Esophagus muscularis mucosa (tissue), 4 donors: ENCODE measurements at regions not wholly inside any gene's neighbourhood (a gene's known extent, or its start where the extent isn't known, plus 50 kb on each side); places are given as distances from the start of the nearest gene placed in this dataset.

Experiments used
- DNase-seq: peaks from one replicate; pipeline ENCODE4 v3.0.0-alpha.2; 2017; ENCODE audit errors: extremely low spot score
- H3K27ac ChIP-seq, 4 donors: fragments of 200-600 bp; sonication (generic); replicated peaks in 1 of 4; 1 replicate in 3 of 4; 2 replicates in 1 of 4; pipeline ENCODE4 v1.5.1; 2016 to 2019; ENCODE audit warnings: mild to moderate bottlenecking in 1 of 4
- H3K27me3 ChIP-seq, 4 donors: fragments of 200-600 bp; sonication (generic); one replicate each; pipeline versions ENCODE4 v1.5.1 to v1.6.0; 2016 to 2019
- H3K36me3 ChIP-seq, 4 donors: fragments of 200-600 bp; sonication (generic); one replicate each; pipeline ENCODE4 v1.5.1; 2016 to 2019
- H3K4me1 ChIP-seq, 4 donors: fragments of 200-600 bp; sonication (generic); one replicate each; pipeline ENCODE4 v1.5.1; 2016 to 2019
- H3K4me3 ChIP-seq, 4 donors: fragments of 200-600 bp; sonication (generic); 1 replicate in 2 of 4; 2 replicates in 2 of 4; pipeline ENCODE4 v1.5.1; 2016 to 2019; ENCODE audit warnings: mild to moderate bottlenecking in 4 of 4, moderate library complexity in 1 of 4
- H3K9me3 ChIP-seq, 4 donors: fragments of 200-600 bp; sonication (generic); 1 replicate in 3 of 4; 2 replicates in 1 of 4; pipeline ENCODE4 v1.5.1; 2016 to 2019
- CTCF ChIP-seq, 3 experiments: fragments of 200-600 bp in 2 of 3; fragments of 450-650 bp in 1 of 3; sonication (generic) in 2 of 3; IDR thresholded peaks; one replicate each; pipeline ENCODE4 v1.5.1; 2017 to 2019; ENCODE audit warnings: antibody characterized with exemption in 3 of 3, mild to moderate bottlenecking in 2 of 3, moderate library complexity in 1 of 3
- EP300 ChIP-seq: sonication (generic); formaldehyde crosslinking; IDR thresholded peaks from one replicate; pipeline ENCODE4 v1.6.1; 2017; ENCODE audit warnings: antibody characterized with exemption
- POLR2A ChIP-seq: fragments of 450-650 bp; IDR thresholded peaks from one replicate; pipeline ENCODE4 v1.6.1; 2017; ENCODE audit warnings: antibody characterized with exemption, moderate library complexity, mild to moderate bottlenecking, low read depth
- POLR2AphosphoS5 ChIP-seq, 2 donors: sonication (generic); formaldehyde crosslinking; IDR thresholded peaks; one replicate each; pipeline ENCODE4 v1.6.1; 2017; ENCODE audit warnings: antibody characterized with exemption in 2 of 2
- WGBS: methylation state at CpG from one replicate; pipeline ENCODE4 v1.1.5; 2018; 5-methylcytosine and 5-hydroxymethylcytosine counted together
- intact Hi-C: fragments of 100-400 bp; cut with DNase I; formaldehyde crosslinking; loops from one replicate; pipeline ENCODE4 v1.15.1; 2023

- no peak for DNase-seq
- no peak overlapping the region for H3K4me3 ChIP-seq
- intact Hi-C loops = no loop called here
- no peak overlapping the region for H3K27ac ChIP-seq
- WGBS = 33% methylated on average over 7 of the region's 7 CpGs
- H3K9me3 ChIP-seq = no peaks in the 10 kb centered on the region
- no peaks in the 10 kb centered on the region for H3K27me3 ChIP-seq
- H3K36me3 ChIP-seq = no peaks in the 10 kb centered on the region
- TF ChIP-seq POLR2A (no peak), EP300 (no peak), POLR2AphosphoS5 (IDR thresholded peaks at IDR 0.05) (no peak), CTCF (IDR thresholded peaks at IDR 0.05) (no peak)
- H3K4me1 ChIP-seq = peaks cover 5 to 12% (median 8%) of the 10 kb centered on the region in 4 donors
Observed at GRCh38 chr7:93011351-93012294, 106.2 kb downstream of the SAMD9 start.

- Histone ChIP-seq H3K27ac (no peak overlapping the region), H3K4me1 (no peaks in the 10 kb centered on the region), H3K4me3 (no peak overlapping the region), H3K9me3 (no peaks in the 10 kb centered on the region), H3K36me3 (no peaks in the 10 kb centered on the region), H3K27me3 (no peaks in the 10 kb centered on the region)
- intact Hi-C loops = no loop called here
- TF ChIP-seq EP300 (no peak), CTCF (IDR thresholded peaks at IDR 0.05) (no peak), POLR2AphosphoS5 (IDR thresholded peaks at IDR 0.05) (no peak), POLR2A (no peak)
- WGBS = 58% methylated on average over 3 of the region's 3 CpGs
- no peak for DNase-seq
Observed at GRCh38 chr7:93008833-93009232, 108.9 kb downstream of the SAMD9 start.

- H3K27me3 ChIP-seq = no peaks in the 10 kb centered on the region
- intact Hi-C loops = no loop called here
- no peak for TF ChIP-seq POLR2AphosphoS5 (IDR thresholded peaks at IDR 0.05)
- TF ChIP-seq CTCF (IDR thresholded peaks at IDR 0.05) = no peak
- no peak for TF ChIP-seq POLR2A
- TF ChIP-seq EP300 = no peak
- no peaks in the 10 kb centered on the region for H3K36me3 ChIP-seq
- H3K27ac ChIP-seq = no peak overlapping the region
- no peaks in the 10 kb centered on the region for H3K9me3 ChIP-seq
- no peak overlapping the region for H3K4me3 ChIP-seq
- no peaks in the 10 kb centered on the region for H3K4me1 ChIP-seq
- 68% methylated on average over 3 of the region's 3 CpGs for WGBS
- no peak for DNase-seq
Observed at GRCh38 chr7:93006480-93007095, 111.2 kb downstream of the SAMD9 start.

GRCh38 chr7:93004906-93005305 lies 112.9 kb downstream of the SAMD9 start:
- WGBS = 94% methylated on average over 2 of the region's 2 CpGs
- H3K36me3 ChIP-seq = no peaks in the 10 kb centered on the region
- H3K4me1 ChIP-seq = no peaks in the 10 kb centered on the region
- no peak overlapping the region for H3K27ac ChIP-seq
- no peaks in the 10 kb centered on the region for H3K9me3 ChIP-seq
- no peak for DNase-seq
- TF ChIP-seq CTCF (IDR thresholded peaks at IDR 0.05) (no peak), POLR2A (no peak), POLR2AphosphoS5 (IDR thresholded peaks at IDR 0.05) (no peak), EP300 (no peak)
- no peaks in the 10 kb centered on the region for H3K27me3 ChIP-seq
- intact Hi-C loops = no loop called here
- H3K4me3 ChIP-seq = no peak overlapping the region
